DMS153 treated with DMSO at 0.1 percent for 48 hours (cell line): ENCODE measurements at regions not wholly inside any gene's neighbourhood (a gene's known extent, or its start where the extent isn't known, plus 50 kb on each side); places are given as distances from the start of the nearest gene placed in this dataset.

Source experiments
- DNase-seq: peaks from one replicate; lab custom pipeline; 2025; ENCODE audit not compliant: unreplicated experiment; lab: John Stamatoyannopoulos, UW

DNA sequence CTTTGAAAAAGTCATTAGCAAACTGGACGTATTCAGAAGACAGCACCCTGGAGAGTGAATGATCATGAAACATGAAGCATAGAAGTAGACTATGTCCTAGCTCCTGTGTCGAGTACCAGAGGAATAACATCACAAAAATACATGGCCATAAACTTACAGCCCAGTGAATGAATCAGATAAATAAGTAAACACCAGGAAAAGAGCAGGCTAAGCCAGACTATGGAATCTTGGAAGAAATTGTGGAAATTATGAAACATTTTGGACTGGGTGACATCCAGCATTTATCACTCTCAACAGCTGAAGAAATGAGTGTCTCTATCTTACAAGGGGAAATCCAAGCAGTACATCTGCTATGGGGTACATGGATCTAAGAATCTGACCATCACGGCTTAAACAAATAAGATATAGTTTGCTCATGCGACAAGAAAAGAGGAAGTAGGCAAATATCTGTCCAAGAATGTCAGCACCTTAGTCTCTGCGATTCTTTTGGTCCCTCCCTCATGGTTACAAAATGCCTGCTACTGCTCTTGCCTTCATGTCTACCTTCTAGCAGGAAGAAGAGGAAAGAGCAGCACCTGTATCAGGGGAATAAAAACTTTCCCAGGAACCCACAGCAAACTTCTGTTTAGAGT, 481.5 kb downstream of the BCOR start:
- DNase-seq: no peak

DNA sequence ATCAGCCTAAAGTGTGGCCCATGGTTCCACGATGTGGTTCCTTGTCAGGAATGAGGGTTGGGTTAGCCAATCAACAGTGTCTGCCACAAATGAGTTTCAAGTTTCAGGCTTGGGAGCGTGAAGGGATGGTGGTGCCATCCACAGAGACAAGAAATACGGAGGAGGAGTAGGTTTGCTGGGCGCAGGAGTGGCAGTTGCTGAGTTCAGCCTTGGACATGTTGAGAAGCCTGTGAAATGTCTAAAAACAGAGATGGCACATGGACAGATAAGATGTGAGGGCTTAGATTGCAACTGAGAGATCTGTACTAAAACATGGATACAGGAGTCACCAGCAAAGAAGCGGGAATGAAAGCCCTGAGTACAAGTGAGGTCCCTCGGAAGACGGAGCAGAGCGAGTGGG, 481.0 kb downstream of the BCOR start:
- DNase-seq: no peak

DNA sequence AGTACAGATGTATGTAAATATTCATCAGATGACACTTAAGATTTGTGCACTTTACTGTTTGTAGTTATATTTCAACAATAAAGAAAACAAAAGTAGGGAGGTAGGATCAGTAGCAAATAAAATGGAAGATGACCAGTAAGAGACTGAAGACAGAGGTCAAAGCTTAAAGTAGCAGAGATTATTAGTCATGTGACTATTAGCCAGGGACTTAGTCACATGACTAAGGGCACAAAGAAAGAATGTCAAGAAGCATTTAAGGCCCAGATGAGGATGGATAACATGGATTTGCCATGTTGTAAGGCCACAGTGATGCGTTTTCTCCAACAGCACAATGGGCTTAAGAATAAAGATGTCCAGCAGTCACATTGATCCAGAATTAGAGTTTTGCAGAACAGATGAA, 479.6 kb downstream of the BCOR start:
- no peak for DNase-seq

DNA sequence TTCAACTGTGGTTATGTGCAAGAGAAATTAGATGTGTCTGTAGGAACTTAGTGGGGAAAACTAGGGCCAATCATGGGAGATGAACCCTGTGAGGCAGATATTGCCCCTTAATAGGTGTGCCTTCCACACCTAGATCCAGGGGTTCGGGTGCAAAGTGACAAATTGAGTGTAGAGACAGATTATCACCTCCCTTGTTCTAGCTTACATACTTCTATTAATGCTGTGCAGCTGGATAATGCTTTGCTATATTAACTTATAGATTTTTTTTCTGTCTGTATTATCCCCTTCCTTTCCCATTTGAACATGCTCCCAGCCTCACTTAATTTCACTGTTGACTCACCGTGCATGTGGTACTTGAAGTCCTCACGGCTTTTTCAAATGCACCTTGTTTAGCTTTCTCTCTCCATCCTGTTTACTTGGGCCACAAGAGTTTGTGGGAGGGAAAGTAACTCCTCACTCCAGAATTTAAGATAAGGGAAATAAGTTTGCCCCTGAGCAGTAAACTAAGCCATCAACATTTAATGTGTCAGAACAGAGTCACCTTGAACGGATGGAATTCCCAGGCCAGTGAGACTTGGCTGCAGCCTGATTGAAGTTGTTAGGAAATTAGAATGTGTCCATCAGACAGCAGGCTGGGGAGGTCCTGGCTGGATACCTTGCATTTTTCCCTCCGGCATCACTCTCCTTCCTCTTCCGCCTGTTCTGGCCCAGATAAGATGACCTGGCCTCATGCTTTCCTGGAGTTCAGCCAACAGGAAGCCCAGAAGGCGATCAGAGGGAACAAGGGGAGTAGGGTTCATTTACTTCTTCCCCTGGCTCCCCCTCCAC, 478.4 kb downstream of the BCOR start:
- DNase-seq: peak; percentile 10

DNA sequence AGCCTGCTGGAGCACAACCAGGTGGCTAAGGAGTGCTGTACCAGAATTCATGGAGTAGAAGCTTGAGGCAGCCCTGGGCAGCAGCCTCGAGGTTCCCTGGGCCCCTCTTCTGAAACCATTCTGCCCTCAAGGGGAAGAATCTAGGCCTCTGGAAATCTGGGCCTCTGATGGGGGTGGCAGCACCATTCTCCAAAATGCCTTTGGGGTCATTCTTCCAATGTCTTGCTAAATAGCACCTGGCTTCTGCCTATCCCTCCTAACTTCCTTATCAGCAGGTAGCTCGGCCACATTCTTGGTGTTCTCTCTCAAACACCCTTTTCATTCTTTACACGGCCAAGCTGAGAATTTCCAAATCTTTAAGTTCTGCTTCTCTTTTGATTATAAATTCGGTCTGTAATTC, 473.6 kb downstream of the BCOR start:
- no peak for DNase-seq

DNA sequence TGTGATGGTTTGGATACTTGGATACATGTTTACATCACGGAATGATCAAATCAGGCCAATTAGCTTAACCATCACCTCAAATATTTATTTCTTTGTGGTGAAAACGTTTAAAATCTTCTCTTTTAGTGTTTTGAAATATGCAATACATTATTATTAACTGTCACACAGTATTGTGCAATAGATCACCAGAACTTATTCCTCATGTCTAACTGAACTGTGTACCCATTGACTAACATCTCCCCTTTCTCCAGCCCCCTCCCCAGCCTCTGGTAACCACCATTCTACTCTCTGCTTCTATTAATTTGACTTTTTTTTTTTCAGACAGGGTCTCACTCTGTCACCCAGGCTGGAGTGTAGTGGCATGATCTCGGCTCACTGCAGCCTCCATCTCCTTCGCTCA, 471.9 kb downstream of the BCOR start:
- no peak for DNase-seq

DNA sequence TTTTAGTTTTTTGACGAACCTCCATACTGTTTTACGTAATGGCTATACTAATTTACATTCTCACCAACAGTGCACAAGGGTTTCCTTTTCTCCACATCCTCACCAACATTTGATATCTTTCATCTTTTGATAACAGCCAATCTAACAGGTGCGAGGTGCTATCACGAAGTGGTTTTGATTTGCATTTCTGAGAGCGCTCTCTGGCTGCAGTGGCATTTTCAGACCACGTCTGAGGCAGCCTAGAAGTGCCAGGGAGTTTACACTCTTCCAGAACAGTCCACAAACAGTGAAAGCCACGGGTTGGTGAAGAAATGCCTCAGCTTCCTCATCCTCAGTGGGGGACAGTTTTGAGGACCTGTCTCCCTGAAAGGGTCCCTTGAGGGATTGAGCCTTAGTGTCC, 471.0 kb downstream of the BCOR start:
- DNase-seq: no peak

DNA sequence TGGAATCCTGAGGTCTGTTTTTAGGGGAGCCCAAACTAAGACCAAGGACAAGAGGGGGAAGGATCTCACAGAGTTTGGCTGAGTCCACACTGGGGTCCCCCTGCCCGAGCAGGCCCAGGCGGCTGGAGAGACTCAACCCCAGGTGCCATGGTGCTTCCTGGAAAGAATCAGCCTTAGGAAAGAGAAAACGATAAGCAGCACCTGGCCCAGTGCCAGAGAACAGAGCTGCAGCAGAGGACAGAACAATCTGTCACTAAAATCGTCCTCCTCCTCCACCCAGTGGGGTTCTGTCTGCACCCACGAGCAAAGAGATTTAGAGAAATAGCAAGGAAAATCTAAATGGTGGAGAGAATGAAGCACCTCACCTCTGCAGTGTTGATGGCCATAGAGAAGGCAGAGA, 470.5 kb downstream of the BCOR start:
- no peak for DNase-seq

DNA sequence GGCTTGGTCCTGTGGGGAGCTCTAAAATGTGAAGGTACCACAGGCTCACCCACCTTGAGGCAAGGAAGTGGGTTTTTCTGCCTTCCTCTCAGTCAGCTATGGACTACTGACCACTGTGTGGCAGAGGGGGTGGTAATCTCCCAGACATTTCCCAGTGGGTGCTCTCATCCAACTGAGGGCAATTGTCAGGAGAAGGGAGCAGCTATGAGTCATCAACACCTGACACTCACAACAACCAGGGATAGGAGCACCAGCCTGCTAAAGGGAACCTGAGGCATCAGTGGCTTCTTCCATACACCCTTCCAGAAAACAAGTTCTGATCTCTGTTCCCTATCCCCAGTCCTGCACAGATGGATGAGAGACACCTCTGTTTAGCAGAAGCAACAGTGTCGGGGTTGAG, 468.8 kb downstream of the BCOR start:
- no peak for DNase-seq

DNA sequence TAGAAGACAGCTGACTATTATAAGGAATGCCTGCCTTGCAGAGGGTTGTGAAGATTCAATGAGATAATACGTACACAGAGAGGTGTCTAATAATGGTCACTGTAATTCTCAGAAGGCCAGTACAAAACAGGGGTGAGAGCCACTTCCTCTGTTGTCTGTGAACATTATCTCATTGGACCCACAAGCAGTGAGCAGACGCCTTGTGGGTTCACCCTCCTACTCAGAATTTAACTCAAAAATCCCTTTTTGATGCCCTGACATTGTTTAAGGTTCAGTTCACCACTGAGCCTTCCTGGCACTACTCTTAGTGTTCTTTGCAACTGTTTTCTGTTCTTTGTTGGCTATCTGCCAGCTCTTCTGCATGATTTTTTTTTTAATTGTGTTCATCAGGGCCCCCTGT, 467.4 kb downstream of the BCOR start:
- no peak for DNase-seq

DNA sequence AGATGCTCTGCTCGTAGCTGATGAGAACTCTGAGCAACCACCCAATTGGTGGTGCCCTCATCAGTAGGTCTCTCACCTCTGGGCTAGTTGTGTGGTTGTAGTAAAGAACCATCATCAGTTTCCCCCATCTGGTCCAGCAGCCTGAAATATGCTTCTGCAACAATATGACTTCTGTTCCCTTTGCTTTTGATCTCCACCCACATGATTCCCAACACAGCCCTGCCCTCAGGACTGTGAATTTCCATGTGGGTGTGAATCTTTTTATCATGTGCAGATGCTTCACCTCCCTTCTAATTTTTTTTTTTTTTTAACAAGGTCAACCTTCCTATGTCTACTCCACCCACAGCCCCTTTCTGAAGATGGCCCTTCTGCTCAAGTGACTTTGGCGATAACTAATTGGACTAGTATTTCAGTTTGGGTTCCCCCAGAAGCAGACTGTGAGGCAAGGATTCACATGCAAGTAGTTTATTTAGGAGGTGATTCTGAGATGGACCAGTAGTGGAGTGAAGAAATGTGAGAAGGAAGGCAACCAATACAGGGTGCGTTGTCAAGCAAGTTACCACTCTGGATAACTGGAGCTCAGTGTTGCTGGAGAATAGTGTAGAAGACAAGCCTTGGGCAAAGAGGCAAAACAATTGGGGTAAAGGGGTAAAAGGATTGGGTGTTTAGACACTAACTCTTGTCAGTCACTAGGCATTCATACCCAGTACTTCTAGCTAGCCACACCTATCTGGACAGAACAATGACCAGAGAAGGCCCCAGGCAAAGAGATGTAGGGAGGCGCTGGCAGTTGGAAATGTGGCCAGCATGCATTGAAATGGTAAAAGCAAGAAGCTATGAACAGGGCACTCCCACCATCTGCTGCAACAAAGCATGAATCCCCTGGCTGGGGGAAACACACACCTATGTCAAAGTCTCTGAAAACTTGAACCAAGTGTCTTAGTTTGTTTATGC, 466.2 kb downstream of the BCOR start:
- DNase-seq: no peak

DNA sequence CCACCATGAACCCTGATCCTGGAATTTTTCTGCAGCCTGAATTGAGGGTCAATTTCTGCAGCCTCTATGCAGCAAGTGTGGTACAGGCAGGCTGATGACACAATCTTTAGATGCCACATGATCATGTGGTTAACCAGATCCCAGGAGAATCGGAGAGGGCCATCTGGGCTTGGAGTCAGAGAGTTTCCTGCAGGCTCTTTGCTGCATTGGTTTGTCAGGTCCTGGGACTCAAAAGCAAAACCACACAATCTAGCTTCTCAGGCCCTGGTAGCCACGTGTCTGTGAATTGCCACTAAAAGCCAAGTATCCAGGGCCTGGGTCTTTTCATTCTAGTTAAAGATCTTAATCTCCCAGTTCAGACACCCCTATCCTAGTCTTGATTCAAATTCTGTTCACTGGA, 464.5 kb downstream of the BCOR start:
- no peak for DNase-seq

DNA sequence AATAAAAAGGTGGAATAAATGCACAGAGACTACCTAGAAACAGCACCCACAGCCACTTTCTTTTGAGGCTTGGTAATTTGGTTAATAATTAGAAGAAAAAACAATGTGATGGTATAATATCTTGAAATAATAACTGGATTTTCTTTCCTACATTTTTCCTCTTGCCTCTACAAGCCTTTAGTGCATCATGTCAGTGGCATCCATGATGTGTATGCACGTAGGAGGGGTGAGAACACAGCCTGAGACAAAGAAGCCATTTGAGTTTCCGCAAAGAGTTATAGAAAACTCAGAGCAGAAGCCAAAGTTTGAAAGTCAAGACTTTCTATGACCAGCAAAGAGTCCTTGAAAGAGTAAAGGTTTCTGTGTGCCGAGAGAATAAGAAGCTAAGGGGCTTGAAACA, 461.3 kb downstream of the BCOR start:
- DNase-seq: no peak

DNA sequence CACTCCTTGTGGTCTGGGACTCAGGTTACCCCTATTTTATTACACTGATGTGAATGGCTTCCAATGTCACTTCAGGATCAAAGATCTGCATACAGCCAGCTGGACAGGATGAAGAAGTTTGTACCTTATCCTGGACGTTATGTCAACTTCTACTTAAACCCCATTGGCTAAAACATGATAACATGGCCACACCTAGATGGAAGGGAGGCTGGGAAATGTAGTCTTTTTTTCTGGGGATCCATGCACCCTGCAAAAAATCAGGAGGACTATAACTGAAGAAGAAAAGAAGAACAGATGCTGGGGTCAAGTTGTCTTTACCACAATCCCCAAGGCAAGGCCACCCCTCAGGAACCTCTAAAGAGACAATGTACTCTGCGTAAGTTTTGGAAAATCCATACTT, 459.2 kb downstream of the BCOR start:
- DNase-seq: no peak

DNA sequence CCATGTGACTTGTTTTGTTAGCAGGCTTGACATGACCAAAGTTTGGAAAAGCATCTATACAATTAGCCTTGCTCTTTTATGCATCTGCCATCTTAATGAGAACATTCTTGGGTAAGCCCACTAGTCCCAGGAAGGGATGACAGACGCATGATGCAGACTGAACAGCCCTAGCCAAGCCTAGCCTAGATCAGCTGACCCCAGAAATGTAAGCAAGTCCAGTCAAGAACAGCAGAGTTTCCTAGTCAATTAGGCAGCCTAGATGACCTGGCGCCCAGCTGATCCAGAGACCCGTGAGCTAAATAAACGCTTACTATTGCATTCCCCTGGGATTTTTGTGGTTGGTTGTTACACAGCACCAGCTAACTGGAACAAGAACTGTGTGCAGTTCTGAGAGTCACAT, 457.9 kb downstream of the BCOR start:
- DNase-seq: no peak

DNA sequence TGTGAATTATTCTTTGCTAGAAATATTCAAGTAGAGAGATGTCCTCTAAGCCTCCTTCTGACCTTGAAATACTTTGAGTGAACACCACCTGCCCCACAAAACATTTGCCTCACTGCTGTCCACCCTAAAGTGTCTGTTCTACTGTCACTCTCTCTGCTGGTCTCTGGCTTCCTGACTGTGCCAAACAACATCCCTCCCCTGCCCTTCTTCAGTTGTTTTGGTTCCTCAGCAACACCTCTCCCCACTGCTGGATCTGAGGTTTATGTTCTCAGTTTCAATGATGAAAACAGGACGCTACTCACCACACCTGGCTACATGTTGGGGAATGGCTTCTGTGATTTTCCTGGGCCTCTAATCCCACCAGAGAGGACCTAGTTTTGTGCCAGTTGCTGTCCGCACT, 456.9 kb downstream of the BCOR start:
- DNase-seq: no peak

DNA sequence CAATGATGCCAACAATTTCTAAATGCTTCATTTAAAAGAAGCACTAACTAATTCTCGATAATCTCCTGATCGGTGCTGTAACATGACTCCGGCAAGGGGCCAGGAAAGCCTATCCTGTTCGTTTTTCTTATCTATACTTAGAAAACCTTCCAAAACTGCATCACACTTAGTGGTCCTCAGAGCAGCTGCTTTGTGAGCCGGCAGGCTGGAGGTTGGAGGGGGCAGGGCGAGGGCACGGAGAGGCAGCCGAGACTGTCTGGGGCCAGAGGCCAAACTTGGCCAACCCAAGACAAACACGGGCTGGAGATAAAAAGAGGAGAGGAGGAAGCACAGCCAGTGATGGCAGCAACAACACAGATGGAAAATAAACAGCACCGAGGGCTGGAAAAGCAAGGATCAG, 455.7 kb downstream of the BCOR start:
- no peak for DNase-seq

DNA sequence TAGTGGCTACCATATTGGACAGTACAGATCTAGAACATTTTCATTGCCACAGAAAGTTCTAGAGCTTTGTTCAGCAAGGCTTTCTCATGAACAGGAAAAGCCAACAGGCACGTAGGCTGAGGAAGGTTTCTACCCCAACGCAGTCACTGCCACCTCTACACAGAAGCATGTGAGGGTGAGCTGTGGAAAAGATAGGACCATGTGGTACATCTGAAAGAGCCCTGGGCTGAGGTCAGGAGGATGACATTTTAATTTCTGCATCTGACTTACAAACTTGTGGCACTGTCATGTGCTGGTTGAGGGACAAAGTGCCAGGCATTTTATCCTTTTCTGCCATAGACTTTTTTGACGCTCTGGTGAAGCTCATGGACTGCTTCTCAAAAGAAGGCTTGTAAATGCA, 454.2 kb downstream of the BCOR start:
- no peak for DNase-seq

DNA sequence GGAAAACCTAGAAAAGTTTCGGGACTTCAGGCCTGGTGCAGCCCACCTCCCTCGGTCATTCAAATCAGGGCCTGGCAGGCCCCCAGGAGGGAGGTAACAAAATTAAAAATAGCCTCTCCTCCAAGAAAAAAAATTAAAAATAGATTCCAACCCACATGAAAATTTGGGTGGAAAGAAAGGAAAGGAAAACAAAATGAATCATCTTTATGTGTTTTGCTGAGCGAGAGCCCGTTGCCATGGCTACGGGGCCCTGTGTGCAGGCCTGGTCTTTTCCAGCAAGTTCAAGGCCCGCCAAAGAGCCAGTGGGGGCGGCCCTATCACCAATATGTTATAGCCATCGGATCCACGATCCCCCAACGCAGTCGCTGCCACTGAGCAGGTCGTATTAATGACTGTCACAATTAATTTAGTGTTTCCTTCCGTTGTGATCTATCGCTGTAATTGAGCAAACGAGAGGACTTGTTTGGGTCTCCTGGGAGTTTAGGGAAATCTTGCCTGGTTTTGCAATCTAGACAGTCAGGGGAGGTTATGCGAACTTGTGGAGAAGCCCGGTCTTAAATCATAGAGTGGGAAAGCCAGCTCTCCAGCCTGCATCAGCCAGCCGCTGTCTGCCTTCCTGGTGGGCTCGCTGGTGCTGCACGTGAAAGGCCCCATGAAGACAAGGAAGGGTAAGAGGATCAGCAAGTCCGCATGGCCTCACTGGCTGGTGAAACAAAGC, 452.4 kb downstream of the BCOR start:
- no peak for DNase-seq

DNA sequence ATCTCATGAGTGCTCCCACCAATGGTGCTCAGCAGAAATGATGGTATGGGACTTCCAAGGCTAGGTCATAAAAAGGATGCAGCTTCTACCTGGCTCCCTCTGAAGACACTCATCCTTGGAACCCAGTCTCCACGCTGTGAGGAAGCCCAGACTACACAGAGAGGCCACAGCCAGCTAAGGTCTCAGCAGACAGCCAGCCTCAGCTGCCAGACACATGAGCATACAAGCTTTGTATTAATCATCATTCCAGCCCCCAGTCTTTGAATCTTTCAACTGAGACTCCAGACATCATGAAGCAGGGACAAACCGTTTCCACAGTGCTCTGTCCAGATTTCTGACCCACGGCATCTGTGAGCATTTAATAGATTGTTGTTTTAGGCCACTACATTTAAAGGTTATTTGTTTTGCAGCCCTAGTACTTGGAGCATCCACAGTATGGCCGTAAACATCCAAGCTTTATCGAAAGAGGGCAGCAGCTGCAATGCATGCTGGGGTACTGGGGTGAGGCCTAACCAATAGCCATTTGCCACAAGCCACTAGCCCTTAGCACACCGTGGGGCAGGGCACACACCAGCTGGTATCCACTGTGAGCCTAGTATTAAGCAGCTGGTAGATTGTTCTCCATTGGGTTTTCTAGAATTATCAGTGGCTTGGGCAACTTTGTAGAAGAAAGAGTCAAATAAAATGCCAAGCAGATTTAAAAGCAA, 449.1 kb downstream of the BCOR start:
- DNase-seq: no peak
